H1 (cell line): ENCODE measurements at regions not wholly inside any gene's neighbourhood (a gene's known extent, or its start where the extent isn't known, plus 50 kb on each side); places are given as distances from the start of the nearest gene placed in this dataset.

Experiments
- CTCF ChIA-PET: fragments of 300-600 bp; sonication (Branson Sonifier 250); formaldehyde crosslinking; loops from one replicate; lab custom pipeline; 2021; ENCODE audit not compliant: partially characterized antibody; lab: Charles Lee
- POLR2A ChIA-PET: fragments of 300-600 bp; sonication (Branson Sonifier 250); formaldehyde crosslinking; loops from one replicate; lab custom pipeline; 2021; ENCODE audit warnings: inconsistent platforms; ENCODE audit not compliant: partially characterized antibody; lab: Charles Lee
- DNase-seq, 2 experiments: peaks; one replicate each; pipeline versions ENCODE4 v3.0.0 to v3.0.0-alpha.2; 2010 to 2022; ENCODE audit warnings: low spot score in 2 of 2, low read depth in 1 of 2, mixed read lengths in 1 of 2
- FAIRE-seq: peaks from 2 replicates; lab custom pipeline; 2011; peaks lifted over from hg19 to GRCh38; lab: Jason Lieb, UNC
- H2AFZ ChIP-seq: 2 replicates; pipeline ENCODE4 v1.8.1; 2012; ENCODE audit warnings: low read length, inconsistent platforms
- H2AK5ac ChIP-seq: 2 replicates; pipeline ENCODE4 v1.6.1; 2013; ENCODE audit warnings: low read depth, low read length
- H2BK120ac ChIP-seq: replicated peaks from 2 replicates; pipeline ENCODE3; 2013; ENCODE audit warnings: low read depth, low read length, inconsistent platforms
- H2BK12ac ChIP-seq: 2 replicates; pipeline ENCODE4 v1.6.1; 2013; ENCODE audit warnings: low read depth, low read length
- H2BK15ac ChIP-seq: 2 replicates; pipeline ENCODE4 v1.6.1; 2013; ENCODE audit warnings: low read length
- H2BK20ac ChIP-seq: 2 replicates; pipeline ENCODE4 v1.6.1; 2013; ENCODE audit warnings: low read length
- H2BK5ac ChIP-seq: 2 replicates; pipeline ENCODE4 v1.6.1; 2013; ENCODE audit warnings: low read depth, low read length
- H3K14ac ChIP-seq: 2 replicates; pipeline ENCODE4 v1.6.1; 2013; ENCODE audit warnings: inconsistent platforms; ENCODE audit not compliant: insufficient read length
- H3K18ac ChIP-seq: 2 replicates; pipeline ENCODE4 v1.6.1; 2013; ENCODE audit warnings: low read length; ENCODE audit errors: extremely low read depth
- H3K23ac ChIP-seq: 2 replicates; pipeline ENCODE4 v1.6.1; 2013; ENCODE audit warnings: inconsistent platforms; ENCODE audit not compliant: insufficient read length
- H3K23me2 ChIP-seq: 2 replicates; pipeline ENCODE4 v1.6.1; 2013; ENCODE audit warnings: low read depth, low read length
- H3K27ac ChIP-seq: 2 replicates; pipeline ENCODE4 v1.6.1; 2011; ENCODE audit warnings: low read depth, low read length, inconsistent platforms
- H3K27me3 ChIP-seq, 4 experiments: replicated peaks in 1 of 4; 1 replicate in 1 of 4; 2 replicates in 3 of 4; pipeline versions ENCODE4 v1.6.1 to v1.8.1; 2011 to 2013; ENCODE audit warnings: low read length in 3 of 4, mild to moderate bottlenecking in 3 of 4, inconsistent platforms in 2 of 4, mixed read lengths in 2 of 4, moderate library complexity in 1 of 4; ENCODE audit not compliant: control insufficient read depth in 3 of 4, insufficient read depth in 3 of 4; ENCODE audit errors: extremely low read depth in 1 of 4
- H3K36me3 ChIP-seq, 4 experiments: 2 replicates each; pipeline versions ENCODE4 v1.6.1 to v1.8.1; 2011 to 2013; ENCODE audit warnings: mild to moderate bottlenecking in 4 of 4, low read length in 3 of 4, moderate library complexity in 2 of 4, control low read depth in 1 of 4, inconsistent platforms in 1 of 4; ENCODE audit not compliant: insufficient read depth in 4 of 4, control insufficient read depth in 2 of 4
- H3K4ac ChIP-seq: replicated peaks from 2 replicates; pipeline ENCODE3; 2013; ENCODE audit warnings: low read length, low read depth, mixed read lengths, inconsistent platforms; ENCODE audit not compliant: insufficient read length
- H3K4me1 ChIP-seq, 4 experiments: replicated peaks in 1 of 4; 1 replicate in 1 of 4; 2 replicates in 3 of 4; pipeline versions ENCODE4 v1.6.1 to v1.8.1; 2011 to 2013; ENCODE audit warnings: low read length in 3 of 4, inconsistent platforms in 2 of 4, mixed read lengths in 1 of 4; ENCODE audit not compliant: insufficient read depth in 4 of 4, control insufficient read depth in 3 of 4
- H3K4me2 ChIP-seq, 2 experiments: 2 replicates each; pipeline versions ENCODE4 v1.6.1 to v1.8.1; 2011 to 2013; ENCODE audit warnings: low read depth in 2 of 2, low read length in 2 of 2, control low read depth in 1 of 2, inconsistent platforms in 1 of 2, mild to moderate bottlenecking in 1 of 2; ENCODE audit not compliant: insufficient read depth in 1 of 2
- H3K4me3 ChIP-seq, 4 experiments: fragments of 200-600, 300-600 bp in 1 of 4; sonication (generic), shearing (Covaris generic), sonication (Bioruptor Twin) in 1 of 4; 2 replicates each; pipeline versions ENCODE4 v1.5.1 to v1.8.1; 2011 to 2016; ENCODE audit warnings: low read length in 4 of 4, low read depth in 3 of 4, control low read depth in 2 of 4, inconsistent platforms in 2 of 4, mild to moderate bottlenecking in 2 of 4, mixed read lengths in 1 of 4, moderate library complexity in 1 of 4; ENCODE audit not compliant: insufficient read depth in 2 of 4; ENCODE audit errors: extremely low read depth in 1 of 4
- H3K56ac ChIP-seq: replicated peaks from 2 replicates; pipeline ENCODE3; 2013; ENCODE audit warnings: low read depth, mild to moderate bottlenecking, mixed read lengths, low read length, inconsistent platforms; ENCODE audit not compliant: insufficient read length
- H3K79me1 ChIP-seq: 2 replicates; pipeline ENCODE4 v1.6.1; 2013; ENCODE audit warnings: low read depth, low read length, control low read depth
- H3K79me2 ChIP-seq, 2 experiments: 2 replicates each; pipeline versions ENCODE4 v1.6.1 to v1.8.1; 2012 to 2013; ENCODE audit warnings: low read length in 2 of 2, mild to moderate bottlenecking in 2 of 2, inconsistent platforms in 1 of 2; ENCODE audit not compliant: insufficient read depth in 2 of 2, control insufficient read depth in 1 of 2
- H3K9ac ChIP-seq, 4 experiments: replicated peaks in 1 of 4; 1 replicate in 1 of 4; 2 replicates in 3 of 4; pipeline versions ENCODE4 v1.6.1 to v1.8.1; 2011 to 2013; ENCODE audit warnings: low read depth in 3 of 4, low read length in 3 of 4, control low read depth in 2 of 4, mild to moderate bottlenecking in 2 of 4, moderate library complexity in 2 of 4, inconsistent platforms in 1 of 4; ENCODE audit errors: extremely low read depth in 1 of 4
- H3K9me3 ChIP-seq, 2 experiments: 2 replicates each; pipeline versions ENCODE4 v1.6.1 to v1.8.1; 2012 to 2013; ENCODE audit warnings: mild to moderate bottlenecking in 2 of 2, moderate library complexity in 2 of 2, control low read depth in 1 of 2, inconsistent platforms in 1 of 2, low read depth in 1 of 2, low read length in 1 of 2, mixed read lengths in 1 of 2; ENCODE audit not compliant: insufficient read depth in 2 of 2
- H4K20me1 ChIP-seq, 2 experiments: replicated peaks in 1 of 2; 2 replicates each; pipeline versions ENCODE3 to v1.8.1; 2011 to 2013; ENCODE audit warnings: inconsistent platforms in 2 of 2, low read length in 2 of 2, mild to moderate bottlenecking in 1 of 2; ENCODE audit not compliant: insufficient read depth in 2 of 2, control insufficient read depth in 1 of 2
- H4K5ac ChIP-seq: 2 replicates; pipeline ENCODE4 v1.6.1; 2013; ENCODE audit warnings: low read length, low read depth, mixed read lengths, inconsistent platforms; ENCODE audit not compliant: insufficient read length
- H4K8ac ChIP-seq: 2 replicates; pipeline ENCODE4 v1.8.0; 2013; ENCODE audit warnings: mild to moderate bottlenecking, moderate library complexity, low read length, inconsistent platforms; ENCODE audit not compliant: insufficient read depth; ENCODE audit errors: extremely low read depth
- H4K91ac ChIP-seq: replicated peaks from 2 replicates; pipeline ENCODE3; 2013; ENCODE audit warnings: low read length, mixed read lengths, inconsistent platforms; ENCODE audit not compliant: insufficient read length
- ATF3 ChIP-seq: IDR thresholded peaks from 2 replicates; pipeline ENCODE4 v1.6.1; 2011; ENCODE audit warnings: low read depth, mild to moderate bottlenecking, low read length; ENCODE audit not compliant: insufficient read depth
- CEBPB ChIP-seq: IDR thresholded peaks from 2 replicates; pipeline ENCODE4 v1.6.1; 2012; ENCODE audit warnings: low read depth, low read length
- KDM5A ChIP-seq: fragments of 200-600 bp; IDR thresholded peaks from 2 replicates; pipeline ENCODE4 v1.7.1; 2012; ENCODE audit warnings: mild to moderate bottlenecking, low read length, inconsistent platforms, mixed read lengths
- SIX5 ChIP-seq: IDR thresholded peaks from 2 replicates; pipeline ENCODE4 v1.6.1; 2011; ENCODE audit warnings: mild to moderate bottlenecking, low read depth, low read length
- WGBS, 2 experiments: shearing (Covaris generic) in 1 of 2; methylation state at CpG; one replicate each; pipeline versions ENCODE4 v1.1.6 to v1.1.7; 2013 to 2015; ENCODE audit warnings: low lambda C conversion rate in 2 of 2, mixed read lengths in 2 of 2, inconsistent platforms in 1 of 2, low coverage in 1 of 2, missing lambda C conversion rate in 1 of 2; ENCODE audit not compliant: insufficient replicate concordance in 2 of 2, insufficient coverage in 1 of 2, insufficient read length in 1 of 2; ENCODE audit errors: extremely low coverage in 1 of 2, missing lambda C conversion rate in 1 of 2; 5-methylcytosine and 5-hydroxymethylcytosine counted together

DNA sequence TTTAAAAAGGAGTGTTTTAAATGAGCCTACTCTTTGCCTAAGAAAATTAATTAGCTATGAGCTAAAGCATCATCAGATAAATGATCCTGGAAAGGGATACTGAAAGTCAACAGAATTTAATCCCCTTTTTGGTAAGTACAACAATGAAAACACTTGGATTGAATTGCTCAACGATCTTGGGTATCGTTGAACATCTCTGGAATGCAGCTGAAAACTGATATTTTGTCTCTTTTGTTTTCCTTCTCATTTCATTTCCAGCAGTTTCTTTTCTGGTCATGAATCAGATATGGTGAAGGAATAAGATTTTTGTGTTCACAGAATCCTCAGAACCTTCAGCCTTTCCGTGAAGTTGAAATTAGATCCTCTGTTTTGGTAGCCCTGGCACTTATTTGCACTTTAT, 771.2 kb downstream of the FSCB start:
- no peaks in the 10 kb centered on the region for H3K27me3 ChIP-seq
- H3K4ac ChIP-seq = no peak overlapping the region
- H3K56ac ChIP-seq = no peak overlapping the region
- H3K9me3 ChIP-seq = no peaks in the 10 kb centered on the region
- H2BK120ac ChIP-seq = no peak overlapping the region
- H4K20me1 ChIP-seq = no peaks in the 10 kb centered on the region
- no peaks in the 10 kb centered on the region for H3K79me2 ChIP-seq
- H3K4me3 ChIP-seq = no peak overlapping the region
- H2BK20ac ChIP-seq = no peak overlapping the region
- no peak overlapping the region for H4K91ac ChIP-seq
- WGBS, 2 experiments = 74% methylated on average over 3 of the region's 3 CpGs; no CpG with 5 or more reads in 1 of the 2 experiments
- H3K23ac ChIP-seq = no peak overlapping the region
- no peak overlapping the region for H2BK5ac ChIP-seq
- H3K4me1 ChIP-seq = no peaks in the 10 kb centered on the region
- no peaks in the 10 kb centered on the region for H3K23me2 ChIP-seq
- no peak overlapping the region for H3K18ac ChIP-seq
- H4K8ac ChIP-seq = no peak overlapping the region
- no peak for DNase-seq
- H3K14ac ChIP-seq = no peak overlapping the region
- ChIA-PET CTCF (no interaction called here), POLR2A (no interaction called here)
- FAIRE-seq = no peak
- no peak overlapping the region for H2BK12ac ChIP-seq
- H3K9ac ChIP-seq = no peak overlapping the region
- H3K79me1 ChIP-seq = no peaks in the 10 kb centered on the region
- H3K27ac ChIP-seq = no peak overlapping the region
- H2BK15ac ChIP-seq = no peak overlapping the region
- no peak overlapping the region for H3K4me2 ChIP-seq
- TF ChIP-seq SIX5 = no peak
- TF ChIP-seq ATF3 = no peak
- TF ChIP-seq KDM5A = no peak
- TF ChIP-seq CEBPB = no peak
- H3K36me3 ChIP-seq = no peaks in the 10 kb centered on the region
- H2AFZ ChIP-seq = no peak overlapping the region
- no peak overlapping the region for H2AK5ac ChIP-seq
- no peak overlapping the region for H4K5ac ChIP-seq
